Adrenal gland (tissue), 9 donors: ENCODE measurements at regions not wholly inside any gene's neighbourhood (a gene's known extent, or its start where the extent isn't known, plus 50 kb on each side); places are given as distances from the start of the nearest gene placed in this dataset.

Experiments used
- DNase-seq, 7 donors: peaks; one replicate each; pipeline ENCODE4 v3.0.0-alpha.2; 2019 to 2020
- H3K27ac ChIP-seq, 5 donors: fragments of 200-600 bp; sonication (generic) in 4 of 5; 1 replicate in 3 of 5; 2 replicates in 2 of 5; pipeline versions ENCODE4 v1.5.1 to v1.8.0; 2016 to 2020; ENCODE audit warnings: mild to moderate bottlenecking in 1 of 5
- H3K27me3 ChIP-seq: fragments of 200-600 bp; 2 replicates; pipeline ENCODE4 v1.8.0; 2021
- H3K36me3 ChIP-seq, 2 donors: fragments of 200-600 bp; replicated peaks in 1 of 2; 1 replicate in 1 of 2; 2 replicates in 1 of 2; pipeline versions ENCODE4 v1.5.1 to v1.8.0; 2018 to 2022
- H3K4me1 ChIP-seq, 2 donors: fragments of 200-600 bp; replicated peaks in 1 of 2; 1 replicate in 1 of 2; 2 replicates in 1 of 2; pipeline versions ENCODE4 v1.5.1 to v1.8.0; 2018 to 2021
- H3K4me3 ChIP-seq, 4 donors: fragments of 200-600 bp; sonication (generic) in 3 of 4; one replicate each; pipeline ENCODE4 v1.5.1; 2016 to 2018
- H3K9me3 ChIP-seq, 3 donors: fragments of 200-600 bp; sonication (generic) in 1 of 3; replicated peaks in 1 of 3; 1 replicate in 2 of 3; 2 replicates in 1 of 3; pipeline versions ENCODE4 v1.5.1 to v1.8.0; 2016 to 2021
- CTCF ChIP-seq, 6 experiments: fragments of 450-650 bp in 4 of 6; fragments of 200-600 bp in 2 of 6; sonication (generic) in 1 of 6; IDR thresholded peaks; 1 replicate in 5 of 6; 2 replicates in 1 of 6; pipeline versions ENCODE4 v1.5.1 to v1.8.0; 2016 to 2021; ENCODE audit warnings: antibody characterized with exemption in 6 of 6, mild to moderate bottlenecking in 2 of 6, moderate library complexity in 1 of 6
- POLR2A ChIP-seq, 2 donors: fragments of 450-650 bp; IDR thresholded peaks; one replicate each; pipeline ENCODE4 v1.6.1; 2017; ENCODE audit warnings: antibody characterized with exemption in 2 of 2, mild to moderate bottlenecking in 2 of 2, moderate library complexity in 1 of 2
- WGBS, 4 donors: extraction: QIAGEN DNeasy Blood & Tissue Kit in 2 of 4; methylation state at CpG; one replicate each; pipeline versions ENCODE4 v1.1.5 to v1.1.7; 2013 to 2017; 5-methylcytosine and 5-hydroxymethylcytosine counted together
- intact Hi-C, 2 donors: fragments of 100-400 bp; cut with DNase I; formaldehyde crosslinking; loops; one replicate each; pipeline versions ENCODE4 v1.14.1 to v1.15.0; 2022 to 2023
- donor health status: healthy with polysubstance abuse.
- donor health status: Bipolar disorder and iron deficiency.
- donor health status: DM: yes; HTN: yes; CAD: no.
- donor health status: DM: no; HTN: no; CAD: no.
- donor health status: DM: no; HTN: no; CAD: no.

GRCh38 chr20:5471368-5471767, 139.4 kb downstream of the GPCPD1 start:
- Histone ChIP-seq H3K27me3 (no peaks in the 10 kb centered on the region), H3K27ac (no peak overlapping the region), H3K36me3 (no peaks in the 10 kb centered on the region), H3K4me1 (no peaks in the 10 kb centered on the region), H3K4me3 (no peak overlapping the region), H3K9me3 (no peaks in the 10 kb centered on the region)
- 79 to 86% (median 81%) methylated on average over 5 to 18 of the region's 18 CpGs for WGBS, 4 donors
- no peak for DNase-seq
- no peak for TF ChIP-seq CTCF (IDR thresholded peaks at IDR 0.05)
- intact Hi-C loops, result no loop called here

GRCh38 chr20:5470943-5471342, 139.9 kb downstream of the GPCPD1 start:
- Histone ChIP-seq H3K4me3 (no peak overlapping the region), H3K4me1 (no peaks in the 10 kb centered on the region), H3K27ac (no peak overlapping the region), H3K9me3 (no peaks in the 10 kb centered on the region), H3K36me3 (no peaks in the 10 kb centered on the region), H3K27me3 (no peaks in the 10 kb centered on the region)
- no peak for DNase-seq
- no peak for TF ChIP-seq CTCF (IDR thresholded peaks at IDR 0.05)
- no peak for TF ChIP-seq POLR2A (IDR thresholded peaks at IDR 0.05)
- WGBS, 4 donors, result 84 to 92% (median 88%) methylated on average over 11 to 16 of the region's 16 CpGs
- intact Hi-C loops, result no loop called here

GRCh38 chr20:5470458-5470857, 140.3 kb downstream of the GPCPD1 start:
- no peaks in the 10 kb centered on the region for H3K36me3 ChIP-seq
- no peaks in the 10 kb centered on the region for H3K4me1 ChIP-seq
- no peak for TF ChIP-seq CTCF (IDR thresholded peaks at IDR 0.05)
- TF ChIP-seq POLR2A (IDR thresholded peaks at IDR 0.05), result no peak
- H3K9me3 ChIP-seq, result no peaks in the 10 kb centered on the region
- no peak overlapping the region for H3K4me3 ChIP-seq
- WGBS, 4 donors, result 68 to 82% (median 72%) methylated on average over 4 of the region's 4 CpGs
- DNase-seq, result no peak
- no peak overlapping the region for H3K27ac ChIP-seq
- H3K27me3 ChIP-seq, result no peaks in the 10 kb centered on the region
- intact Hi-C loops, result no loop called here

- H3K27ac ChIP-seq, result no peak overlapping the region
- DNase-seq, result no peak
- TF ChIP-seq POLR2A (IDR thresholded peaks at IDR 0.05) (no peak), CTCF (IDR thresholded peaks at IDR 0.05) (no peak)
- H3K9me3 ChIP-seq, result no peaks in the 10 kb centered on the region
- intact Hi-C loops, result no loop called here
- H3K4me3 ChIP-seq, result no peak overlapping the region
- 42 to 50% (median 46%) methylated on average over 3 of the region's 3 CpGs for WGBS, 4 donors
- H3K36me3 ChIP-seq, result no peaks in the 10 kb centered on the region
- no peaks in the 10 kb centered on the region for H3K27me3 ChIP-seq
- no peaks in the 10 kb centered on the region for H3K4me1 ChIP-seq
These were observed 141.7 kb downstream of the GPCPD1 start for GRCh38 chr20:5469111-5469510.
